Stimulated activated CD4-positive, alpha-beta T cell treated with anti-CD3 and anti-CD28 coated beads, Interleukin-1b, Interleukin-23, amount 100 ng/mL, for 24 hours (primary cell): ENCODE measurements at regions not wholly inside any gene's neighbourhood (a gene's known extent, or its start where the extent isn't known, plus 50 kb on each side); places are given as distances from the start of the nearest gene placed in this dataset.
"Not testable (repeated sequence)": the region's sequence is repeated elsewhere in the genome, so short reads cannot be mapped to it uniquely, and the experiment has no call there.

Experiments
- DNase-seq, 4 experiments: peaks; one replicate each; pipeline ENCODE4 v3.0.0-alpha.2; 2020; ENCODE audit warnings: low read depth in 4 of 4, low spot score in 1 of 4

- no peak for DNase-seq
These were observed 336.5 kb downstream of the DCDC2C start for GRCh38 chr2:4039896-4040295.

DNA sequence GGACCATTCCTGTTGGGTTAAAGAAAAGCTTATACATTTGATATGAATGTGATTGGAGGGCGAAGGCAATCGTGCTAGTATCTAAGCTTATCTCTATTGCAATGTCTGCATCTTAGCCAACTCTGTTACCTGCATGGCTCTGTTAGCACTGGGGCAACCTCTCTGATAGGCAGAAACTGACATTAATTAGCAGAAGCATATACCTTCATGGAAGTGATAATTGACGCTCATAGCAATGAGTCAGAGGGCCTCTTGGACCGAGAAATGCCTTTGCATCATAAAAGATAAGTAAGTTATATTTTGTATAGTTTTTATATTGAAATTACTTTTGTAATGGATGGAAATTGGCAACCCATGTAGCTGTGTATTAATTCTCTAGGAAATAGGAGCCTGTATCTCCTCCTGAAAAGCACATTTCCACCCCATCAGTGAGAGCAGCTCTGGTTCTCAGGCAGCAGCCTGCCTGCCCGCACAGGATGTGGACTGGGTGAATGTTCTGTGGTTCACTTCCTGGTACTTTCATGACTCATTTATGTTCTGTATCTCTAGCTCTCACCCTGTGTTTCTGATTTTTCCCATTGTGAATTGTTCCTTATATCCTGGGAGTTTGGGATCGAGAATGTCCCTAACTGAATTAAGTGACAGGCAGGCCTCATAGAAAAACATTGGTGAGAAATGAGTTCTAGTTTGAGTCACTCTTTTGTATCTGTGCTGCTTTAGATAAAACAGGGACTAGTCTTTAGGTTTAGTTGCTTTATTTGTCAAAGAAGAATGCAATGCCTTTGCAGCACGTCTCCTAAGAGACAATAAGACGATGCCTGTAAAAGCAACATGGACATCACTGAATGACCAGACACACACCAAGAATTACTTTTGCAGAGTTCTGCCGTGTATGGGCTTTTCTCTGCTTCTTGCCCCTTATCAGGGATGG lies 344.9 kb downstream of the DCDC2C start:
- DNase-seq, result no peak

DNA sequence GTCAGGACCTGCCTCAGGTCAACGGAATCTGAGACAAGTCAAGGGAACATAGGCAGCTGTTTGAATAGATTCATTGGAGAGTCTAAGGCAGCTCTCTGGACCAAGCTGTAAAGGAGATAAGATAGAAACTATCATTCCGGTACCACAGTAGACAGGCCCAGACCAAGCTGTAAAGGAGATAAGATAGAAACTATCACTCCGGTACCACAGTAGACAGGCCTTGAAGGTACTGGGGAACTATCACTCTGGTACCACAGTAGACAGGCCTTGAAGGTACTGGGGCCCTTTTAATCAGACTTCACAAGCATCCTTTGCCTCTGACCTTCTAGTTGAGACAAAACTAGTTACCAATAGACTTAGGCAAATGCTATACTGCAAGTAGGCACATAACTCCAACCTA lies 346.1 kb downstream of the DCDC2C start:
- DNase-seq, result no peak

GRCh38 chr2:4053769-4054493 lies 350.6 kb downstream of the DCDC2C start:
- no peak for DNase-seq

DNA sequence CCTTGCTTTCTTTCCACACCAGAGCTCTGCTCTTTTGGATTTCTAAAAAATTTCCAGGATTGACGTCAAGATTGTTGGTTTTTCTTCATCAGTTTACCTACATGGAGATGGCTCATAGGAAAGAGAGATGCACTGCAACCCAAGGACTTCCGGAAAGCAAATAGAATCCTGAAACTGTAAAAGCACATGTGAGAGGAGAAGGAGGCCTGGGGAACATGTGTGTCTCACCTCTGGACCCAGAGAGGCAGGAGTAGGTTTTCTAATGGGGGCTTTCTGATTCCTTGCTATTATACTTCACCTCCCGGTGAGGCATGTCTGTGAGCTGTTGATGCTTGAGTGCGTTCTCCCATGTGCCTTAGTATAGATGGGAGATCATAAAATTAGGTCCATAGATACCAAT lies 362.8 kb downstream of the DCDC2C start:
- DNase-seq, result no peak

DNA sequence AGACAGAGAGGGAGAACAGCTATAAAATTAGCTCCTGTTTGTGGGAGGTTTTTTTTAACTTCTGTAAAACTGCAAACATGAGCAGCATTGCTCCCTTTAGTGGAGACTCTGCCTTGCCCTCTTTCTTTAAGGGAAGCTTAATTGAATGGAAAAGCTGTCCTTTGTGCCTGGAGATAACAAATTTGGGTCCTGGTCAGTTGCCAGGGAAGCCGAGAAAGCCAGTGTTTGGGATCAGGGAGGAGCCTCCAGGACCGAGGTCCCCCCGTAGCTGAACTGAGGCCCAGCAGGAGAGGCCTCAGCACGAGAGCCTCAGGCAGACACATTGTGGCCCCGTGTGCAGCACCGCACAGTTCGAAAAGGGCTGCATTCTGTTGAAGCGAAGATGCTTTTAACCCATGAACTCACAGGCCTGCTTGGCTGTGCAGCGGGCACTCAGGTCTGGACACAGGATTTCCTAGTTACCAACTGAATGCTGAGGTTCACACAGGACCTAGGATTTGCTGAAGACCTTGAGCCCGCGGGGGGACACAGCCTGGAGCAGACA lies 369.7 kb downstream of the DCDC2C start:
- DNase-seq, result no peak

DNA sequence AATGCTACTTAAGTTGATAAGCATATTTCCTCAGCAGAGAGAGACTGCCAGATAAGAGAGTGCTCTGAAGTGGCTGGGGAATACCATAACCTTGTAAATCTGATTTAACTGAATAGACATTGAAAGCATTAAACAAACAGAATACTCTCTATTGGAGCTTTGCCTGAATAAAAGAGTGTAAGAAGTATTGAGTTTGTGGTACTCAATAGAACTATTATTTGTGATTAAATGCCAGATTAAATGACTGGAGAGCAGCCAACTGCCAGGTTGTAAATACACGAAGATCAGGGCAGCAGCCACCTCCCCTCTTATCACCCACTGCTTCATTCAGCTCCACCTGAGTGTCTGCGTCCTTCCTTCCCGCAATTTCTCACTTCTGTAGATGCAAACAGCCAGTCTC lies 373.6 kb downstream of the DCDC2C start:
- DNase-seq, result no peak

- no peak for DNase-seq
These were observed 381.8 kb downstream of the DCDC2C start for GRCh38 chr2:4085186-4085585.

- DNase-seq, result no peak
These were observed 387.6 kb downstream of the DCDC2C start for GRCh38 chr2:4090668-4091630.

- DNase-seq, result no peak
These were observed 388.5 kb downstream of the DCDC2C start for GRCh38 chr2:4091869-4092268.

DNA sequence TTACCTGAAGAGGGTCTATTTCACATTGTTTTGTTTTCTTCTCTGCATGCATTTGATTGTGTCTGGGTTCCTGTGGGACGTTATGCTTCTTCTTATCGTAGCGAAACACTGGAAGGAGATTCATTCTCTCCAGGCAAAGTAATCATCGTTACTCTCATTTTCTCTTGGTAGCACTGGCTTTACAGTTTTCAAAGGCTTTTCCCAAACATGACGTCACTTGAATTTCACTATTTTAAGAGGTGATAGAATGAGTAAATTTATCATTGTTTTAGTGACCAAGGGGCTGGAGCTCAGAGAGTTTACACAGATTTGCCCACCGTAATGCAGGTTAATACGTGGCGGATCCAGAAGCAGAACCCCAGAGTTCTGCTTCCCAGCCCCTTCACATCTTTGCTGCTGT lies 391.4 kb downstream of the DCDC2C start:
- DNase-seq, result no peak

- no peak for DNase-seq
These were observed 393.8 kb downstream of the DCDC2C start for GRCh38 chr2:4096978-4097766.

DNA sequence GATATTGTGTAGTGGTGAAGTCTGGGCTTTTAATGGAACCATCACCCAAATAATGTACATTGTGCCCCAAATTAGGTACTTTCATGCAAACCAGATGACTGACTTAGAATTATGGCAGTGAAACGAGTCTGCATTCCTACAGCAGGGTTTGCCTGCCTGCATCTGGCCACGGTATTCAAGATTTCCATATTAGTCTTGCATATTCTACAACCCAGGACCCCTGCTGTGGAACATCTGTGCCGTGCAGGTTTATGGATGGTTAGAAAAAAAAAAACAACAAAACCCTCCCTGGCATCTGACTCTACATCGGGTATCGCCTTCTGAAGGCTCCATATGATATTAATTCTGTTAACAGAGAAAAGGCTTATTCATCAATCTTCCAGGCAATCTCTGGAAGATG lies 394.8 kb downstream of the DCDC2C start:
- DNase-seq, result no peak

GRCh38 chr2:4101936-4102335 lies 398.6 kb downstream of the DCDC2C start:
- no peak for DNase-seq

DNA sequence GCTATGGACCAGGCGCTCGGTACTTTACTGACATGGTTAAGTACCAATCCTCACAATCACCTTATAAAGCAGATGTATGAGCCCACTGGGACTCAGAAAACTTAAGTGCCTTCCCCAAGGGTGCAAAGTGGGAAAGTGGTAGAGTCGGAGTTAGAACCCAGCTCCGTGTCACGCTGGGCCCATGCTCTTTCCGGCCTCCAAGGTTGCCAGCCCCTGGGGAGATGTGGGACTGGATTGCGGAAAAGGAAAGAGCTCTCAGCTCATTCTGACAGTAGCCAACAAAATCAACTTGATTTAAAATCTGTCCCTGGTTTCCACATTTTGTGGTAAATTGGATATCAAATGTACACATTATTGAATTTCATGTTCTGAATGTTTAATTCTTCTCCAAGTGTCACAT lies 403.8 kb downstream of the DCDC2C start:
- DNase-seq, result no peak

DNA sequence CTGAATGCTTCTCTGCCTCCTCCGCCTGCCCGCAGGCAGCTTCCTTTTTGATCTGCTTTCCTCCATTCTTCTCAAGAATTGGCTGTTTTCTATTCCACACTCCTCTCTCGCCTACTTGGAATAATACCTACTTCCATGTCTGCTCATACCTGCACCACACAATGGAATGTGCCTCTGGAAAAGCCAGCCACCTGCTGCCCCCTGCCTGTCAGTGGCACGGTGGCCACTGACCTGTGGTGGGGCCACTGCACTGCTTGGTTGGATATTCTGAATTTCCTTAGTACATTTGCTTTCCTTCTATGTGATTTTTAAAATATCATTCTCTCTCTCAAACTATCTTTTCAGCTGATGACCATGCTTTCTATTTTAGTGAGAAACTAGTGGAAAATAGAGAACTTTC lies 406.9 kb downstream of the DCDC2C start:
- no peak for DNase-seq

DNA sequence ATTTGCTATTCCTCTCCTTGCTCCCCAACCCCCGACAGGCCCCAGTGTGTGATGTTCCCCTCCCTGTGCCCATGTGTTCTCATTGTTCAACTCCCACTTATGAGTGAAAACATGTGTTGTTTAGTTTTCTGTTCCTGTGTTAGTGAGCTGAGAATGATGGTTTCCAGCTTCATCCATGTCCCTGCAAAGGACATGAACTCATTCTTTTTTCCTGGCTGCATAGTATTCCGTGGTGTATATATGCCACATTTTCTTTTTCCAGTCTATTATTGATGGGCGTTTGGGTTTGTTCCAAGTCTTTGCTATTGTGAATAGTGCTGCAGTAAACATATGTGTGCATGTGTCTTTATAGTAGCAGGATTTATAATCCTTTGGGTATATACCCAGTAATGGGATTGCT lies 412.1 kb downstream of the DCDC2C start:
- not testable (repeated sequence) for DNase-seq

DNA sequence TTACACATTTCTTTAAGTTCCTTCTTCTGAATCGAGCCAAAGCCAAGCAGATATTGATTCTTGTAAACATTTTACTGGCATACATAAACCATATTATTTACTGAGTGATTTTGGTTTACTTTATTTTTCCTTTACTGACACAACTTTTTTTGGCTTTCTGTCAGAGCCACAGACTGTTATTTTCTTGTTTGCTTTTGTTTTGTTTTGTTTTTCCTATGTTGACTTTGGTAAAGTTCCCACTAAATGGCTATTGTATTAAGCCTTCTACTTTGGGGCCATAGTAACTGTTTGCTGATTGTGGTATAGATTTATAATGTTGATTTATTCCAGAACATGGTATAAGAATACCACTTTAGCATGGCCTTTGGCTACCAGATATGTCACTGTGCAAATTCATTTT lies 419.4 kb downstream of the DCDC2C start:
- DNase-seq, result no peak

- DNase-seq, result no peak
These were observed 427.3 kb downstream of the DCDC2C start for GRCh38 chr2:4130651-4131050.
